CD14-positive monocyte (primary cell): ENCODE measurements at regions not wholly inside any gene's neighbourhood (a gene's known extent, or its start where the extent isn't known, plus 50 kb on each side); places are given as distances from the start of the nearest gene placed in this dataset.

ENCODE experiments used
- DNase-seq, 3 donors: peaks; one replicate each; pipeline ENCODE4 v3.0.0-alpha.2; 2011 to 2022
- H2AFZ ChIP-seq: 2 replicates; pipeline ENCODE4 v1.6.0; 2012; ENCODE audit warnings: mild to moderate bottlenecking, low read depth, low read length, inconsistent platforms; ENCODE audit not compliant: insufficient read depth, poor library complexity, severe bottlenecking
- H3K27ac ChIP-seq, 2 donors: 1 replicate in 1 of 2; 2 replicates in 1 of 2; pipeline ENCODE4 v1.5.1; 2012 to 2013; ENCODE audit warnings: low read length in 2 of 2, control low read depth in 1 of 2, inconsistent platforms in 1 of 2, low read depth in 1 of 2, mild to moderate bottlenecking in 1 of 2
- H3K27me3 ChIP-seq, 2 donors: one replicate each; pipeline versions ENCODE4 v1.6.0 to v1.6.1; 2011 to 2013; ENCODE audit warnings: low read length in 2 of 2; ENCODE audit not compliant: control insufficient read depth in 2 of 2, insufficient read depth in 2 of 2
- H3K36me3 ChIP-seq, 2 donors: replicated peaks in 1 of 2; 1 replicate in 1 of 2; 2 replicates in 1 of 2; pipeline versions ENCODE4 v1.5.1 to v1.6.1; 2012 to 2013; ENCODE audit warnings: low read length in 2 of 2, control low read depth in 1 of 2, inconsistent platforms in 1 of 2, mild to moderate bottlenecking in 1 of 2; ENCODE audit not compliant: insufficient read depth in 2 of 2, control insufficient read depth in 1 of 2
- H3K4me1 ChIP-seq, 2 donors: 1 replicate in 1 of 2; 2 replicates in 1 of 2; pipeline versions ENCODE4 v1.5.1 to v1.6.1; 2012 to 2013; ENCODE audit warnings: low read length in 2 of 2, control low read depth in 1 of 2, inconsistent platforms in 1 of 2, mild to moderate bottlenecking in 1 of 2, moderate library complexity in 1 of 2; ENCODE audit not compliant: insufficient read depth in 2 of 2, control insufficient read depth in 1 of 2
- H3K4me2 ChIP-seq: replicated peaks from 2 replicates; pipeline ENCODE3; 2012; ENCODE audit warnings: low read length, moderate library complexity, mild to moderate bottlenecking; ENCODE audit not compliant: poor library complexity, severe bottlenecking; ENCODE audit errors: extremely low read depth
- H3K4me3 ChIP-seq, 3 experiments: fragments of 200-600 bp in 1 of 3; sonication (generic) in 1 of 3; replicated peaks in 1 of 3; 1 replicate in 2 of 3; 2 replicates in 1 of 3; pipeline ENCODE4 v1.5.1; 2011 to 2013; ENCODE audit warnings: low read length in 3 of 3, mild to moderate bottlenecking in 3 of 3, control low read depth in 2 of 3, low read depth in 2 of 3, inconsistent platforms in 1 of 3, moderate library complexity in 1 of 3
- H3K79me2 ChIP-seq: 2 replicates; pipeline ENCODE4 v1.6.0; 2012; ENCODE audit warnings: mild to moderate bottlenecking, control low read depth, inconsistent platforms, low read length, moderate library complexity; ENCODE audit not compliant: insufficient read depth
- H3K9ac ChIP-seq: 2 replicates; pipeline ENCODE4 v1.6.0; 2017; ENCODE audit warnings: low read length, mild to moderate bottlenecking; ENCODE audit not compliant: insufficient read depth, poor library complexity, severe bottlenecking
- H3K9me3 ChIP-seq, 2 donors: replicated peaks in 1 of 2; 1 replicate in 1 of 2; 2 replicates in 1 of 2; pipeline versions ENCODE4 v1.5.1 to v1.6.1; 2012 to 2013; ENCODE audit warnings: low read length in 2 of 2, control low read depth in 1 of 2; ENCODE audit not compliant: control insufficient read depth in 1 of 2, insufficient read depth in 1 of 2
- H4K20me1 ChIP-seq: 2 replicates; pipeline ENCODE4 v1.6.0; 2012; ENCODE audit warnings: mild to moderate bottlenecking, low read length, control low read depth, moderate library complexity; ENCODE audit not compliant: insufficient read depth
- H3K27ac Mint-ChIP-seq, 7 donors: one replicate each; pipeline ENCODE4 v1.8.0; 2020; ENCODE audit warnings: mild to moderate bottlenecking in 7 of 7, mixed read lengths in 7 of 7, moderate library complexity in 6 of 7, inconsistent platforms in 2 of 7
- H3K27me3 Mint-ChIP-seq, 3 donors: one replicate each; pipeline ENCODE4 v1.8.0; 2021 to 2022; ENCODE audit warnings: low read depth in 3 of 3, mild to moderate bottlenecking in 3 of 3, mixed read lengths in 3 of 3, moderate library complexity in 3 of 3, inconsistent platforms in 1 of 3
- H3K36me3 Mint-ChIP-seq, 2 donors: one replicate each; pipeline ENCODE4 v1.8.0; 2020; ENCODE audit warnings: mixed read lengths in 2 of 2, inconsistent platforms in 1 of 2, mild to moderate bottlenecking in 1 of 2
- H3K4me1 Mint-ChIP-seq: one replicate; pipeline ENCODE4 v1.8.0; 2020; ENCODE audit warnings: mild to moderate bottlenecking, mixed read lengths
- H3K4me3 Mint-ChIP-seq, 2 donors: one replicate each; pipeline ENCODE4 v1.8.0; 2020; ENCODE audit warnings: mild to moderate bottlenecking in 2 of 2, mixed read lengths in 2 of 2, moderate library complexity in 1 of 2
- H3K9me3 Mint-ChIP-seq, 7 donors: one replicate each; pipeline ENCODE4 v1.8.0; 2020 to 2022; ENCODE audit warnings: mixed read lengths in 7 of 7, mild to moderate bottlenecking in 6 of 7, moderate library complexity in 6 of 7, inconsistent platforms in 2 of 7
- CTCF ChIP-seq: fragments of 200-600 bp; IDR thresholded peaks from one replicate; pipeline ENCODE4 v1.8.0; 2022; ENCODE audit warnings: antibody characterized with exemption, mild to moderate bottlenecking
- WGBS: methylation state at CpG from one replicate; pipeline ENCODE4 v1.1.5; 2013; ENCODE audit warnings: missing lambda C conversion rate; ENCODE audit not compliant: insufficient coverage; 5-methylcytosine and 5-hydroxymethylcytosine counted together
- intact Hi-C, 2 donors: fragments of 100-400 bp; cut with micrococcal nuclease; formaldehyde crosslinking; loops; one replicate each; pipeline versions ENCODE4 v1.15.0 to v1.15.1; 2023

GRCh38 chr4:126123611-126124325, 809.0 kb downstream of the FAT4 start:
- peaks cover 0 to 2% (median 0%) of the 10 kb centered on the region in 3 donors for H3K27me3 Mint-ChIP-seq
- Histone ChIP-seq H3K27me3 (no peaks in the 10 kb centered on the region), H3K4me3 (no peak overlapping the region), H3K9ac (no peak overlapping the region), H3K36me3 (no peaks in the 10 kb centered on the region), H3K79me2 (no peaks in the 10 kb centered on the region), H3K9me3 (peaks cover 7 to 9% of the 10 kb centered on the region in 2 donors), H2AFZ (no peak overlapping the region), H4K20me1 (no peaks in the 10 kb centered on the region), H3K27ac (no peak overlapping the region), H3K4me1 (no peaks in the 10 kb centered on the region), H3K4me2 (no peak overlapping the region)
- H3K9me3 Mint-ChIP-seq = peaks cover 0 to 13% (median 1%) of the 10 kb centered on the region in 7 donors
- H3K4me3 Mint-ChIP-seq = no peak overlapping the region
- TF ChIP-seq CTCF = no peak
- no CpG with 5 or more reads among the region's 1 CpG for WGBS
- intact Hi-C loops = no loop called here
- H3K4me1 Mint-ChIP-seq = no peaks in the 10 kb centered on the region
- H3K27ac Mint-ChIP-seq = no peak overlapping the region
- H3K36me3 Mint-ChIP-seq = no peaks in the 10 kb centered on the region
- DNase-seq = no peak

- H2AFZ ChIP-seq = no peak overlapping the region
- WGBS = no CpG with 5 or more reads among the region's 1 CpG
- intact Hi-C loops = no loop called here
Observed at GRCh38 chr4:126124818-126125217, 810.1 kb downstream of the FAT4 start.

More at GRCh38 chr4:126124818-126125217, 810.1 kb downstream of the FAT4 start:
- H3K4me2 ChIP-seq = no peak overlapping the region
- H3K27me3 ChIP-seq = no peaks in the 10 kb centered on the region
- H3K4me1 ChIP-seq = no peaks in the 10 kb centered on the region
- TF ChIP-seq CTCF = no peak
- Mint-ChIP-seq H3K27ac (no peak overlapping the region), H3K27me3 (peaks cover 0 to 2% (median 0%) of the 10 kb centered on the region in 3 donors), H3K4me3 (no peak overlapping the region), H3K4me1 (no peaks in the 10 kb centered on the region), H3K9me3 (peaks cover 0 to 7% (median 0%) of the 10 kb centered on the region in 7 donors), H3K36me3 (no peaks in the 10 kb centered on the region)
- H4K20me1 ChIP-seq = no peaks in the 10 kb centered on the region
- no peaks in the 10 kb centered on the region for H3K79me2 ChIP-seq
- peaks cover 0 to 4% of the 10 kb centered on the region in 2 donors for H3K9me3 ChIP-seq
- no peak overlapping the region for H3K4me3 ChIP-seq
- no peak overlapping the region for H3K9ac ChIP-seq
- no peaks in the 10 kb centered on the region for H3K36me3 ChIP-seq
- H3K27ac ChIP-seq = no peak overlapping the region
- no peak for DNase-seq
